Gastroesophageal sphincter (tissue), 3 donors: ENCODE measurements at regions not wholly inside any gene's neighbourhood (a gene's known extent, or its start where the extent isn't known, plus 50 kb on each side); places are given as distances from the start of the nearest gene placed in this dataset.
"Not testable (repeated sequence)": the region's sequence is repeated elsewhere in the genome, so short reads cannot be mapped to it uniquely, and the experiment has no call there.

Experiments
- POLR2A ChIP-seq, 2 donors: fragments of 450-650 bp; IDR thresholded peaks; one replicate each; pipeline ENCODE4 v1.6.1; 2017; ENCODE audit warnings: antibody characterized with exemption in 2 of 2, mild to moderate bottlenecking in 2 of 2, moderate library complexity in 1 of 2
- POLR2AphosphoS5 ChIP-seq: sonication (generic); formaldehyde crosslinking; IDR thresholded peaks from one replicate; pipeline ENCODE4 v1.6.1; 2017; ENCODE audit warnings: antibody characterized with exemption
- TF ChIP-seq, protein P1 (sequence below), 4 experiments: fragments of 200-600 bp in 2 of 4; fragments of 450-650 bp in 2 of 4; sonication (generic) in 1 of 4; IDR thresholded peaks; one replicate each; pipeline ENCODE4 v1.5.1; 2017 to 2019; ENCODE audit warnings: antibody characterized with exemption in 4 of 4, mild to moderate bottlenecking in 2 of 4, moderate library complexity in 2 of 4

DNA sequence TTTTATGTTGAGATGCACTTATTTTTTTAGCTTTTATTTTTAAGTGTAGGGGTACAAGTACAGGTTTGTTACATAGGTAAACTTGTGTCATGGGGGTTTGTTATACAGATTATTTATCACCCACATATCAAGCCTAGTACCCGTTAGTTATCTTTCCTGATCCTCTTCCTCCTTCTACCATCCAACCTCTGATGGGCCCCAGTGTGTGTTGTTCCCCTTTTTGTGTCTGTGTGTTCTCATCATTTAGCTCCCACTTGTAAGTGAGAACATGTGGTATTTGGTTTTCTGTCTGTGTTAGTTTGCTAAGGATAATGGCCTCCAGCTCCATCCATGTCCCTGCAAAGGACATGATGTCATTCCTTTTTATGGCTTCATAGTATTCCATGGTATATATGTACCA, 72.2 kb upstream of the ST8SIA6 start:
- TF ChIP-seq POLR2A (IDR thresholded peaks at IDR 0.05); POLR2AphosphoS5: not testable (repeated sequence)
- TF ChIP-seq, protein P1, sequence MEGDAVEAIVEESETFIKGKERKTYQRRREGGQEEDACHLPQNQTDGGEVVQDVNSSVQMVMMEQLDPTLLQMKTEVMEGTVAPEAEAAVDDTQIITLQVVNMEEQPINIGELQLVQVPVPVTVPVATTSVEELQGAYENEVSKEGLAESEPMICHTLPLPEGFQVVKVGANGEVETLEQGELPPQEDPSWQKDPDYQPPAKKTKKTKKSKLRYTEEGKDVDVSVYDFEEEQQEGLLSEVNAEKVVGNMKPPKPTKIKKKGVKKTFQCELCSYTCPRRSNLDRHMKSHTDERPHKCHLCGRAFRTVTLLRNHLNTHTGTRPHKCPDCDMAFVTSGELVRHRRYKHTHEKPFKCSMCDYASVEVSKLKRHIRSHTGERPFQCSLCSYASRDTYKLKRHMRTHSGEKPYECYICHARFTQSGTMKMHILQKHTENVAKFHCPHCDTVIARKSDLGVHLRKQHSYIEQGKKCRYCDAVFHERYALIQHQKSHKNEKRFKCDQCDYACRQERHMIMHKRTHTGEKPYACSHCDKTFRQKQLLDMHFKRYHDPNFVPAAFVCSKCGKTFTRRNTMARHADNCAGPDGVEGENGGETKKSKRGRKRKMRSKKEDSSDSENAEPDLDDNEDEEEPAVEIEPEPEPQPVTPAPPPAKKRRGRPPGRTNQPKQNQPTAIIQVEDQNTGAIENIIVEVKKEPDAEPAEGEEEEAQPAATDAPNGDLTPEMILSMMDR (IDR thresholded peaks at IDR 0.05): not testable (repeated sequence)
